DOHH2 (cell line): ENCODE measurements at regions not wholly inside any gene's neighbourhood (a gene's known extent, or its start where the extent isn't known, plus 50 kb on each side); places are given as distances from the start of the nearest gene placed in this dataset.
"Not testable (repeated sequence)": the region's sequence is repeated elsewhere in the genome, so short reads cannot be mapped to it uniquely, and the experiment has no call there.

Experiments
- H3F3A ChIP-seq: fragments of 200-600 bp; sonication (generic), shearing (Covaris generic); 2 replicates; pipeline ENCODE4 v1.6.0; 2016; ENCODE audit warnings: antibody characterized with exemption, mild to moderate bottlenecking; ENCODE audit not compliant: control insufficient read depth, insufficient read depth
- H3K27ac ChIP-seq: fragments of 200-600 bp; sonication (generic); 2 replicates; pipeline ENCODE4 v1.5.1; 2014; ENCODE audit warnings: low read depth, mild to moderate bottlenecking, low read length, moderate library complexity
- H3K27me3 ChIP-seq: fragments of 200-600 bp; sonication (generic); 2 replicates; pipeline ENCODE4 v1.6.1; 2014; ENCODE audit warnings: mild to moderate bottlenecking, low read length, mixed read lengths; ENCODE audit not compliant: control insufficient read depth
- H3K36me3 ChIP-seq: fragments of 200-600 bp; sonication (generic); 2 replicates; pipeline ENCODE4 v1.6.1; 2014; ENCODE audit warnings: mild to moderate bottlenecking, low read length, moderate library complexity, mixed read lengths; ENCODE audit not compliant: control insufficient read depth
- H3K4me1 ChIP-seq: fragments of 200-600 bp; sonication (generic); 2 replicates; pipeline ENCODE4 v1.6.1; 2014; ENCODE audit warnings: mild to moderate bottlenecking, low read length, mixed read lengths; ENCODE audit not compliant: control insufficient read depth
- H3K4me2 ChIP-seq: fragments of 200-600 bp; sonication (generic); 2 replicates; pipeline ENCODE4 v1.6.0; 2014; ENCODE audit warnings: mild to moderate bottlenecking, low read length, moderate library complexity
- H3K4me3 ChIP-seq: fragments of 200-600 bp; sonication (generic); 2 replicates; pipeline ENCODE4 v1.5.1; 2014; ENCODE audit warnings: mild to moderate bottlenecking, low read length, mixed read lengths
- H3K79me2 ChIP-seq: fragments of 200-600 bp; sonication (generic); 2 replicates; pipeline ENCODE4 v1.6.1; 2014; ENCODE audit warnings: mild to moderate bottlenecking, low read length, mixed read lengths; ENCODE audit not compliant: control insufficient read depth
- H3K9me2 ChIP-seq: fragments of 200-600 bp; sonication (generic); replicated peaks from 2 replicates; pipeline ENCODE4 v1.6.1; 2014; ENCODE audit warnings: mild to moderate bottlenecking, low read length, mixed read lengths; ENCODE audit not compliant: control insufficient read depth
- H3K9me3 ChIP-seq: fragments of 200-600 bp; sonication (generic); 2 replicates; pipeline ENCODE4 v1.6.1; 2014; ENCODE audit warnings: antibody characterized with exemption, low read length, mixed read lengths; ENCODE audit not compliant: control insufficient read depth, insufficient read depth
- H4K20me1 ChIP-seq: fragments of 200-600 bp; sonication (generic); 2 replicates; pipeline ENCODE4 v1.6.0; 2014; ENCODE audit warnings: low read depth, mild to moderate bottlenecking, antibody characterized with exemption, low read length, moderate library complexity; ENCODE audit not compliant: control insufficient read depth, insufficient read depth
- CTCF ChIP-seq: fragments of 200-600 bp; sonication (generic); IDR thresholded peaks from one replicate; pipeline ENCODE4 v1.5.1; 2014; ENCODE audit warnings: antibody characterized with exemption, mild to moderate bottlenecking, low read depth, low read length; ENCODE audit not compliant: poor library complexity, severe bottlenecking
- EZH2phosphoT487 ChIP-seq: fragments of 200-600 bp; sonication (generic); IDR thresholded peaks from 2 replicates; pipeline ENCODE4 v1.6.1; 2017; ENCODE audit warnings: borderline replicate concordance, mild to moderate bottlenecking, antibody characterized with exemption, low read length, moderate library complexity, mixed read lengths

GRCh38 chr3:103873897-103874545, 1439.2 kb downstream of the ZPLD1 start:
- H3K79me2 ChIP-seq = no peaks in the 10 kb centered on the region
- no peaks in the 10 kb centered on the region for H3K4me1 ChIP-seq
- H3K4me3 ChIP-seq = no peak overlapping the region
- no peaks in the 10 kb centered on the region for H3K36me3 ChIP-seq
- no peaks in the 10 kb centered on the region for H4K20me1 ChIP-seq
- no peak overlapping the region for H3K4me2 ChIP-seq
- TF ChIP-seq CTCF (no peak), EZH2phosphoT487 (no peak)
- H3K27me3 ChIP-seq = no peaks in the 10 kb centered on the region
- no peaks in the 10 kb centered on the region for H3F3A ChIP-seq
- no peaks in the 10 kb centered on the region for H3K9me3 ChIP-seq
- H3K27ac ChIP-seq = no peak overlapping the region
- no peaks in the 10 kb centered on the region for H3K9me2 ChIP-seq

GRCh38 chr3:103881809-103882208, 1447.0 kb downstream of the ZPLD1 start:
- not testable (repeated sequence) for H3K4me2 ChIP-seq, H3K79me2 ChIP-seq, H4K20me1 ChIP-seq, H3K4me3 ChIP-seq, H3K36me3 ChIP-seq, H3K27ac ChIP-seq, H3K9me2 ChIP-seq, H3K27me3 ChIP-seq, H3F3A ChIP-seq, H3K9me3 ChIP-seq, H3K4me1 ChIP-seq

GRCh38 chr3:103889675-103890074, 1454.9 kb downstream of the ZPLD1 start:
- no peak overlapping the region for H3K27ac ChIP-seq
- no peak for TF ChIP-seq CTCF
- no peak for TF ChIP-seq EZH2phosphoT487
- no peak overlapping the region for H3K4me3 ChIP-seq
- no peaks in the 10 kb centered on the region for H3K79me2 ChIP-seq
- H3K9me2 ChIP-seq = no peaks in the 10 kb centered on the region
- no peaks in the 10 kb centered on the region for H4K20me1 ChIP-seq
- no peaks in the 10 kb centered on the region for H3K27me3 ChIP-seq
- H3K4me2 ChIP-seq = no peak overlapping the region
- no peaks in the 10 kb centered on the region for H3K36me3 ChIP-seq
- no peaks in the 10 kb centered on the region for H3K9me3 ChIP-seq
- H3K4me1 ChIP-seq = no peaks in the 10 kb centered on the region
- H3F3A ChIP-seq = no peaks in the 10 kb centered on the region

- H3K36me3 ChIP-seq = no peaks in the 10 kb centered on the region
- no peak for TF ChIP-seq CTCF
- TF ChIP-seq EZH2phosphoT487 = no peak
These were observed 1459.5 kb downstream of the ZPLD1 start for GRCh38 chr3:103894162-103894822.

More at GRCh38 chr3:103894162-103894822, 1459.5 kb downstream of the ZPLD1 start:
- Histone ChIP-seq H3F3A (no peaks in the 10 kb centered on the region), H3K27ac (no peak overlapping the region), H3K4me3 (no peak overlapping the region), H4K20me1 (no peaks in the 10 kb centered on the region), H3K27me3 (no peaks in the 10 kb centered on the region), H3K9me2 (no peaks in the 10 kb centered on the region), H3K4me1 (no peaks in the 10 kb centered on the region), H3K9me3 (no peaks in the 10 kb centered on the region), H3K4me2 (no peak overlapping the region), H3K79me2 (no peaks in the 10 kb centered on the region)
